PFSK-1 (cell line): ENCODE measurements at regions not wholly inside any gene's neighbourhood (a gene's known extent, or its start where the extent isn't known, plus 50 kb on each side); places are given as distances from the start of the nearest gene placed in this dataset.

Experiments
- POLR2AphosphoS5 ChIP-seq: IDR thresholded peaks from 2 replicates; pipeline ENCODE4 v1.6.1; 2012; ENCODE audit warnings: low read depth, mild to moderate bottlenecking, control low read depth, low read length, moderate library complexity
- REST ChIP-seq, 2 experiments: IDR thresholded peaks; 2 replicates each; pipeline versions ENCODE4 v1.6.1 to v1.8.0; 2011 to 2012; ENCODE audit warnings: low read depth in 2 of 2, low read length in 2 of 2, control low read depth in 1 of 2, inconsistent platforms in 1 of 2, mild to moderate bottlenecking in 1 of 2, moderate library complexity in 1 of 2; ENCODE audit not compliant: insufficient read depth in 1 of 2
- SIN3A ChIP-seq: IDR thresholded peaks from 2 replicates; pipeline ENCODE4 v1.6.1; 2012; ENCODE audit warnings: mild to moderate bottlenecking, low read length, moderate library complexity, borderline replicate concordance; ENCODE audit not compliant: insufficient read depth
- TAF1 ChIP-seq: IDR thresholded peaks from 2 replicates; pipeline ENCODE4 v1.6.1; 2012; ENCODE audit warnings: low read length, control low read depth, borderline replicate concordance; ENCODE audit not compliant: insufficient read depth

- TF ChIP-seq TAF1 (no peak), SIN3A (no peak), REST (IDR thresholded peaks at IDR 0.05; ENCODE audit: insufficient read depth in 1 of 2, low read depth in 2 of 2, low read length in 2 of 2) (no peak), POLR2AphosphoS5 (no peak)
Measured at GRCh38 chr14:97554597-97554996, 757.4 kb downstream of the VRK1 start.
